WTC11 (cell line): ENCODE measurements at regions not wholly inside any gene's neighbourhood (a gene's known extent, or its start where the extent isn't known, plus 50 kb on each side); places are given as distances from the start of the nearest gene placed in this dataset.

Source experiments
- E2F5 ChIP-seq: sonication (generic); formaldehyde crosslinking; IDR thresholded peaks from 2 replicates; pipeline ENCODE4 v1.8.1; 2022; ENCODE audit warnings: mild to moderate bottlenecking, moderate library complexity, missing genetic modification reagents
- KAT7 ChIP-seq: sonication (generic); formaldehyde crosslinking; IDR thresholded peaks from 2 replicates; pipeline ENCODE4 v1.8.1; 2023; ENCODE audit warnings: missing genetic modification reagents, mild to moderate bottlenecking, borderline replicate concordance
- NR2C2 ChIP-seq: sonication (generic); formaldehyde crosslinking; IDR thresholded peaks from 2 replicates; pipeline ENCODE4 v1.8.0; 2022; ENCODE audit warnings: mild to moderate bottlenecking, missing genetic modification reagents
- ZNF232 ChIP-seq: sonication (generic); formaldehyde crosslinking; IDR thresholded peaks from 2 replicates; pipeline ENCODE4 v1.8.0; 2022; ENCODE audit warnings: mild to moderate bottlenecking, missing genetic modification reagents
- ZNF416 ChIP-seq: fragments of 250-450 bp; sonication (Bioruptor Pico); IDR thresholded peaks from 2 replicates; pipeline ENCODE4 v1.9.0; 2021; ENCODE audit warnings: mild to moderate bottlenecking, inconsistent platforms
- TF ChIP-seq, protein P1 (sequence below): sonication (generic); formaldehyde crosslinking; IDR thresholded peaks from 2 replicates; pipeline ENCODE4 v1.8.1; 2022; ENCODE audit warnings: missing genetic modification reagents, borderline replicate concordance
- TF ChIP-seq, protein P2 (sequence below): fragments of 200-600 bp; IDR thresholded peaks from 2 replicates; pipeline ENCODE4 v1.8.0; 2022; ENCODE audit warnings: antibody characterized with exemption
- TF ChIP-seq, protein P3 (sequence below): sonication (generic); formaldehyde crosslinking; IDR thresholded peaks from 2 replicates; pipeline ENCODE4 v1.8.0; 2022; ENCODE audit warnings: mild to moderate bottlenecking, missing genetic modification reagents

GRCh38 chr15:52857937-52858781 is 68.0 kb upstream of the ONECUT1 start:
- TF ChIP-seq ZNF416 (no peak), E2F5 (no peak), KAT7 (no peak), ZNF232 (CRISPR knock-in tag) (no peak), NR2C2 (no peak)
- TF ChIP-seq, protein P1, sequence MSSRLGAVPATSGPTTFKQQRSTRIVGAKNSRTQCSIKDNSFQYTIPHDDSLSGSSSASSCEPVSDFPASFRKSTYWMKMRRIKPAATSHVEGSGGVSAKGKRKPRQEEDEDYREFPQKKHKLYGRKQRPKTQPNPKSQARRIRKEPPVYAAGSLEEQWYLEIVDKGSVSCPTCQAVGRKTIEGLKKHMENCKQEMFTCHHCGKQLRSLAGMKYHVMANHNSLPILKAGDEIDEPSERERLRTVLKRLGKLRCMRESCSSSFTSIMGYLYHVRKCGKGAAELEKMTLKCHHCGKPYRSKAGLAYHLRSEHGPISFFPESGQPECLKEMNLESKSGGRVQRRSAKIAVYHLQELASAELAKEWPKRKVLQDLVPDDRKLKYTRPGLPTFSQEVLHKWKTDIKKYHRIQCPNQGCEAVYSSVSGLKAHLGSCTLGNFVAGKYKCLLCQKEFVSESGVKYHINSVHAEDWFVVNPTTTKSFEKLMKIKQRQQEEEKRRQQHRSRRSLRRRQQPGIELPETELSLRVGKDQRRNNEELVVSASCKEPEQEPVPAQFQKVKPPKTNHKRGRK (CRISPR knock-in tag) = no peak
- TF ChIP-seq, protein P2, sequence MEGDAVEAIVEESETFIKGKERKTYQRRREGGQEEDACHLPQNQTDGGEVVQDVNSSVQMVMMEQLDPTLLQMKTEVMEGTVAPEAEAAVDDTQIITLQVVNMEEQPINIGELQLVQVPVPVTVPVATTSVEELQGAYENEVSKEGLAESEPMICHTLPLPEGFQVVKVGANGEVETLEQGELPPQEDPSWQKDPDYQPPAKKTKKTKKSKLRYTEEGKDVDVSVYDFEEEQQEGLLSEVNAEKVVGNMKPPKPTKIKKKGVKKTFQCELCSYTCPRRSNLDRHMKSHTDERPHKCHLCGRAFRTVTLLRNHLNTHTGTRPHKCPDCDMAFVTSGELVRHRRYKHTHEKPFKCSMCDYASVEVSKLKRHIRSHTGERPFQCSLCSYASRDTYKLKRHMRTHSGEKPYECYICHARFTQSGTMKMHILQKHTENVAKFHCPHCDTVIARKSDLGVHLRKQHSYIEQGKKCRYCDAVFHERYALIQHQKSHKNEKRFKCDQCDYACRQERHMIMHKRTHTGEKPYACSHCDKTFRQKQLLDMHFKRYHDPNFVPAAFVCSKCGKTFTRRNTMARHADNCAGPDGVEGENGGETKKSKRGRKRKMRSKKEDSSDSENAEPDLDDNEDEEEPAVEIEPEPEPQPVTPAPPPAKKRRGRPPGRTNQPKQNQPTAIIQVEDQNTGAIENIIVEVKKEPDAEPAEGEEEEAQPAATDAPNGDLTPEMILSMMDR = no peak
- TF ChIP-seq, protein P3, sequence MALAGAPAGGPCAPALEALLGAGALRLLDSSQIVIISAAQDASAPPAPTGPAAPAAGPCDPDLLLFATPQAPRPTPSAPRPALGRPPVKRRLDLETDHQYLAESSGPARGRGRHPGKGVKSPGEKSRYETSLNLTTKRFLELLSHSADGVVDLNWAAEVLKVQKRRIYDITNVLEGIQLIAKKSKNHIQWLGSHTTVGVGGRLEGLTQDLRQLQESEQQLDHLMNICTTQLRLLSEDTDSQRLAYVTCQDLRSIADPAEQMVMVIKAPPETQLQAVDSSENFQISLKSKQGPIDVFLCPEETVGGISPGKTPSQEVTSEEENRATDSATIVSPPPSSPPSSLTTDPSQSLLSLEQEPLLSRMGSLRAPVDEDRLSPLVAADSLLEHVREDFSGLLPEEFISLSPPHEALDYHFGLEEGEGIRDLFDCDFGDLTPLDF = no peak
